H9 (cell line): ENCODE measurements at regions not wholly inside any gene's neighbourhood (a gene's known extent, or its start where the extent isn't known, plus 50 kb on each side); places are given as distances from the start of the nearest gene placed in this dataset.

Source experiments
- DNase-seq: peaks from one replicate; pipeline ENCODE4 v3.0.0-alpha.2; 2017
- H2AFZ ChIP-seq: one replicate; pipeline ENCODE4 v1.6.1; 2013; ENCODE audit warnings: mild to moderate bottlenecking, low read length, control low read depth, moderate library complexity
- H2AK5ac ChIP-seq: 2 replicates; pipeline ENCODE4 v1.6.1; 2013; ENCODE audit warnings: low read length, control low read depth, mixed read lengths; ENCODE audit not compliant: insufficient read length
- H2BK120ac ChIP-seq: one replicate; pipeline ENCODE4 v1.6.1; 2013; ENCODE audit warnings: low read depth, mild to moderate bottlenecking, low read length, control low read depth, inconsistent platforms; ENCODE audit not compliant: poor library complexity, severe bottlenecking
- H2BK12ac ChIP-seq: 2 replicates; pipeline ENCODE4 v1.6.1; 2013; ENCODE audit warnings: low read length, control low read depth, mixed read lengths, low read depth; ENCODE audit not compliant: insufficient read length
- H2BK15ac ChIP-seq: 2 replicates; pipeline ENCODE4 v1.6.1; 2013; ENCODE audit warnings: low read depth, low read length, control low read depth
- H2BK20ac ChIP-seq: one replicate; pipeline ENCODE4 v1.6.1; 2013; ENCODE audit warnings: low read depth, mild to moderate bottlenecking, low read length, control low read depth, inconsistent platforms; ENCODE audit not compliant: poor library complexity, severe bottlenecking
- H2BK5ac ChIP-seq: 2 replicates; pipeline ENCODE4 v1.6.1; 2013; ENCODE audit warnings: low read length, control low read depth, mixed read lengths; ENCODE audit not compliant: insufficient read length
- H3K14ac ChIP-seq: 2 replicates; pipeline ENCODE4 v1.6.1; 2013; ENCODE audit warnings: low read length, control low read depth; ENCODE audit not compliant: insufficient read depth
- H3K18ac ChIP-seq: 2 replicates; pipeline ENCODE4 v1.6.1; 2013; ENCODE audit warnings: low read depth, mild to moderate bottlenecking, mixed read lengths, low read length, control low read depth; ENCODE audit not compliant: insufficient read length
- H3K23ac ChIP-seq: 2 replicates; pipeline ENCODE4 v1.6.1; 2013; ENCODE audit warnings: low read length, control low read depth, mixed read lengths, low read depth; ENCODE audit not compliant: insufficient read length
- H3K23me2 ChIP-seq: 2 replicates; pipeline ENCODE4 v1.6.1; 2013; ENCODE audit warnings: low read depth, mild to moderate bottlenecking, mixed read lengths, low read length, control low read depth; ENCODE audit not compliant: insufficient read length, poor library complexity, severe bottlenecking
- H3K27ac ChIP-seq: 2 replicates; pipeline ENCODE4 v1.5.1; 2013; ENCODE audit warnings: low read length, control low read depth, mixed read lengths, low read depth; ENCODE audit not compliant: insufficient read length
- H3K27me3 ChIP-seq: 2 replicates; pipeline ENCODE4 v1.6.1; 2013; ENCODE audit warnings: low read length, control low read depth, inconsistent platforms; ENCODE audit not compliant: insufficient read depth
- H3K4ac ChIP-seq: 2 replicates; pipeline ENCODE4 v1.6.1; 2013; ENCODE audit warnings: low read depth, mild to moderate bottlenecking, control low read depth, inconsistent platforms, low read length, moderate library complexity
- H3K4me1 ChIP-seq: 2 replicates; pipeline ENCODE4 v1.6.1; 2013; ENCODE audit warnings: low read length, control low read depth, inconsistent platforms; ENCODE audit not compliant: insufficient read depth
- H3K4me2 ChIP-seq: 2 replicates; pipeline ENCODE4 v1.6.1; 2013; ENCODE audit warnings: low read length, control low read depth, mixed read lengths; ENCODE audit not compliant: insufficient read length, insufficient read depth
- H3K56ac ChIP-seq: 2 replicates; pipeline ENCODE4 v1.6.1; 2013; ENCODE audit warnings: low read depth, mild to moderate bottlenecking, mixed read lengths, low read length, control low read depth; ENCODE audit not compliant: insufficient read length
- H3K79me1 ChIP-seq: 2 replicates; pipeline ENCODE4 v1.6.1; 2013; ENCODE audit warnings: low read depth, mild to moderate bottlenecking, moderate library complexity, low read length, control low read depth, inconsistent platforms; ENCODE audit not compliant: insufficient read depth, poor library complexity, severe bottlenecking
- H3K79me2 ChIP-seq: 2 replicates; pipeline ENCODE4 v1.6.1; 2013; ENCODE audit warnings: low read length, control low read depth, inconsistent platforms; ENCODE audit not compliant: insufficient read depth
- H3K9ac ChIP-seq: 2 replicates; pipeline ENCODE4 v1.6.1; 2013; ENCODE audit warnings: low read length, control low read depth, mixed read lengths; ENCODE audit not compliant: insufficient read length; ENCODE audit errors: extremely low read depth
- H3K9me3 ChIP-seq: one replicate; pipeline ENCODE4 v1.6.1; 2013; ENCODE audit warnings: low read depth, low read length, inconsistent platforms; ENCODE audit not compliant: control insufficient read depth
- H3T11ph ChIP-seq: one replicate; pipeline ENCODE4 v1.6.1; 2013; ENCODE audit warnings: mild to moderate bottlenecking, low read length, control low read depth, inconsistent platforms
- H4K20me1 ChIP-seq: one replicate; pipeline ENCODE4 v1.6.1; 2013; ENCODE audit not compliant: control insufficient read depth, insufficient read length, insufficient read depth
- H4K5ac ChIP-seq: 2 replicates; pipeline ENCODE4 v1.6.1; 2013; ENCODE audit warnings: low read depth, mild to moderate bottlenecking, mixed read lengths, low read length, control low read depth; ENCODE audit not compliant: insufficient read length
- H4K8ac ChIP-seq: replicated peaks from 2 replicates; pipeline ENCODE4 v1.6.1; 2013; ENCODE audit warnings: low read length, control low read depth, mixed read lengths, low read depth; ENCODE audit not compliant: insufficient read length
- H4K91ac ChIP-seq: 2 replicates; pipeline ENCODE4 v1.6.1; 2013; ENCODE audit warnings: low read depth, mild to moderate bottlenecking, moderate library complexity, mixed read lengths, low read length, control low read depth; ENCODE audit not compliant: insufficient read length
- H3K27ac Mint-ChIP-seq, 3 experiments: 2 replicates in 2 of 3; 3 replicates in 1 of 3; pipeline ENCODE4 v1.8.0; 2020 to 2021; ENCODE audit warnings: mixed read lengths in 3 of 3, mild to moderate bottlenecking in 1 of 3, moderate library complexity in 1 of 3
- H3K27me3 Mint-ChIP-seq: 2 replicates; pipeline ENCODE4 v1.8.0; 2021; ENCODE audit warnings: low read depth, mild to moderate bottlenecking, moderate library complexity, mixed read lengths
- H3K36me3 Mint-ChIP-seq, 3 experiments: 2 replicates in 2 of 3; 3 replicates in 1 of 3; pipeline ENCODE4 v1.8.0; 2020 to 2021; ENCODE audit warnings: low read depth in 3 of 3, mixed read lengths in 3 of 3; ENCODE audit not compliant: insufficient read depth in 1 of 3
- H3K4me1 Mint-ChIP-seq, 2 experiments: 2 replicates each; pipeline ENCODE4 v1.8.0; 2020; ENCODE audit warnings: mixed read lengths in 2 of 2
- H3K4me3 Mint-ChIP-seq, 2 experiments: 2 replicates in 1 of 2; 3 replicates in 1 of 2; pipeline ENCODE4 v1.8.0; 2020 to 2021; ENCODE audit warnings: mild to moderate bottlenecking in 2 of 2, mixed read lengths in 2 of 2, moderate library complexity in 1 of 2
- H3K9me3 Mint-ChIP-seq, 2 experiments: 2 replicates in 1 of 2; 3 replicates in 1 of 2; pipeline ENCODE4 v1.8.0; 2020; ENCODE audit warnings: mild to moderate bottlenecking in 2 of 2, mixed read lengths in 2 of 2, moderate library complexity in 1 of 2
- CTCF ChIP-seq: fragments of 200-600 bp; sonication (generic); conservative IDR thresholded peaks from 3 replicates; pipeline ENCODE4 v1.8.0; 2021; ENCODE audit warnings: antibody characterized with exemption, mild to moderate bottlenecking
- WGBS: extraction: QIAGEN DNeasy Blood & Tissue Kit; methylation state at CpG from one replicate; pipeline ENCODE4 v1.1.7; 2013; ENCODE audit warnings: missing lambda C conversion rate, low lambda C conversion rate, mixed read lengths; ENCODE audit not compliant: insufficient read length; ENCODE audit errors: extremely low coverage; 5-methylcytosine and 5-hydroxymethylcytosine counted together

- WGBS = no CpG with 5 or more reads among the region's 9 CpGs
- H3K36me3 Mint-ChIP-seq = no peaks in the 10 kb centered on the region
- DNase-seq = no peak
- Histone ChIP-seq H2BK120ac (no peak overlapping the region), H3K79me2 (no peaks in the 10 kb centered on the region), H2AFZ (no peak overlapping the region), H3K23me2 (no peaks in the 10 kb centered on the region), H3K9me3 (no peaks in the 10 kb centered on the region), H3K4me1 (peaks cover 4% of the 10 kb centered on the region; the same call in 1 of the 2 replicates), H2BK5ac (no peak overlapping the region), H4K91ac (no peak overlapping the region), H3T11ph (no peak overlapping the region), H3K9ac (no peak overlapping the region), H2BK12ac (no peak overlapping the region), H2BK15ac (no peak overlapping the region), H4K8ac (no peak overlapping the region), H2AK5ac (no peak overlapping the region), H3K27me3 (no peaks in the 10 kb centered on the region), H3K4ac (no peak overlapping the region), H3K23ac (no peak overlapping the region), H3K14ac (no peak overlapping the region; the same call in 1 of the 2 replicates), H3K27ac (no peak overlapping the region), H3K79me1 (no peaks in the 10 kb centered on the region), H2BK20ac (no peak overlapping the region), H4K20me1 (no peaks in the 10 kb centered on the region), H4K5ac (no peak overlapping the region), H3K56ac (no peak overlapping the region), H3K4me2 (no peak overlapping the region), H3K18ac (no peak overlapping the region)
- TF ChIP-seq CTCF = no peak
- no peak overlapping the region for H3K27ac Mint-ChIP-seq
- H3K4me1 Mint-ChIP-seq = peaks cover 6 to 7% of the 10 kb centered on the region in 2 experiments
- peaks cover 3% of the 10 kb centered on the region for H3K27me3 Mint-ChIP-seq
- no peak overlapping the region; a peak in 1 of 5 replicates for H3K4me3 Mint-ChIP-seq
- H3K9me3 Mint-ChIP-seq = no peaks in the 10 kb centered on the region
These were observed 292.3 kb downstream of the TLE3 start for GRCh38 chr15:69805248-69805953.
